Activated CD8-positive, alpha-beta memory T cell treated with anti-CD3 and anti-CD28 coated beads, Interleukin-2, amount 50 U/mL, for 48 hours (primary cell): ENCODE measurements at regions not wholly inside any gene's neighbourhood (a gene's known extent, or its start where the extent isn't known, plus 50 kb on each side); places are given as distances from the start of the nearest gene placed in this dataset.
"Not testable (repeated sequence)": the region's sequence is repeated elsewhere in the genome, so short reads cannot be mapped to it uniquely, and the experiment has no call there.

Experiments
- DNase-seq: peaks from one replicate; pipeline ENCODE4 v3.0.0-alpha.2; 2020

DNA sequence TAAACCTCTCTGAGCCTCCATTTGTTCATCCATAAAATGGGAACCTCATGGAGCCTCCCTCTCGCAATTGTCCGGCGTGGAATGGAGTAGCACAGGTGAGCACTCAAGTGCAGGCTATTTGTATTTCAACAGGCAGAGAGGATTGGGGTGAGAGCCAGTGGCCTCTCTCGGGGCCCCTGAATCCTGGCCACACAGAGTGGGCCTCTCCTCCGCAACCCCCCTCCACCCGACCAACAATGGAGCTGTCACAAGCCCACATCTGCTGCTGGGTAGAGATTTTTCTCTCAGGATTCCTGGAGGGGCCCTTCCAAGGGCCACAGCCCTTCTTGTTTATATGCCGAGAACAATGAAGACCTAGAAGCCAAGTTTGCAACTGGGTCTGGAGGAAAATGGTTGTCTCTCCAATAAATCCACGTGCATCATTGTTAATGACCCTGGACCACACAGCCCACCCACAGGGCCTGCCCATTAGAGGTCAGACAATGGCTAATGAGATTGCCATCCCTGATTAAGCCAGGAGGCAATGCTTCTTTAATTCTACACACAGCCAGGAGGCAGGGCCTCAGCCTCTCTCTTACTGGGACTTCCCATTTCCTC, 233.0 kb downstream of the ANKRD60 start:
- no peak for DNase-seq

GRCh38 chr20:57993716-57994431, 234.6 kb downstream of the ANKRD60 start:
- no peak for DNase-seq

GRCh38 chr20:57991211-57991881, 237.1 kb downstream of the ANKRD60 start:
- DNase-seq, result no peak

DNA sequence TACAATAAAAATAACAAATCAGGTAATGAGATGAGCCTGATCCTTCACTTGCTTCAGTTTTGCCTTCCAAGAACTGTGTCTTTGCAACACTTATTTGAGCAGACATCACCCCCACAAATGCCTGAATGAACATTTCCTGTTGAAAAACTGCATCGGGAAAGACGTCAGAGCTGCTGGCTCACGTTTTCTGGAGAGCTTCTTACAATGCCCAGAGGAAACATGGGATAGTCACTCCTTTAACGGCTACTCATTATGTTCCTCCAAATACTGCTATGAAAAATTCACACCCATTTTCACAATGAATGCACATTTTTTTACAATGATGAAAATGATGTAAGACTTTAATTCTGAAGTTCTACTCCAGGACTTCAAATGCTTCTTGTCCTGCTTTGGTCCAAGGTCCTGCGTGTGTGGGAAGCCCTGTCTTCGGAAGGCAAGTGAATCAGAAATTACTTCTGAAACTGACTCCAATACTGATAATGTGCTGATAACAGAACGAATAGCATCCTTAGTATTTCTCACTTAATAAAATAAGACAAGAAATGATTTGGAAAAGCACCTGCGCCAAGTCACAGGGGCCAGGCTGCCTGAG, 238.0 kb downstream of the ANKRD60 start:
- no peak for DNase-seq

DNA sequence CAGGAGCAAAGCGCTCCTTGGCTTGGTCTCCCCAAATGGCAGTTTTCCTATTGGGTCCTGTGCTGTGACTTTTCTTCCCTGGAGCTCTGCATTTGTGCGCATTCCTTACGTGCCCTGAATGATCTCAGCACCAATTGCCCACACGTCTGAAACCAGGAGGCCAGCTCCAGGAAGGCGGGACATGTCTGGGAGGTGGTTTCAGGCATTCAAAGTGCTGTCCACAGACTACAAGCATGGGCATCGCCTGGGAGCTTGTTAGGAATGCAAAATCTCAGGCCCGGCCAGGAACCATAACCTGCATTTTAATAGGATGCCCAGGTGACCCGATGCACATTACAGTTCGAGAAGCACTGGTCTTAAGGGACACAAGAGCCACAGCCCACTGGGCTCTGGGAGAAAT, 239.6 kb downstream of the ANKRD60 start:
- no peak for DNase-seq

- DNase-seq, result no peak
Observed at GRCh38 chr20:57988422-57988821, 240.0 kb downstream of the ANKRD60 start.

DNA sequence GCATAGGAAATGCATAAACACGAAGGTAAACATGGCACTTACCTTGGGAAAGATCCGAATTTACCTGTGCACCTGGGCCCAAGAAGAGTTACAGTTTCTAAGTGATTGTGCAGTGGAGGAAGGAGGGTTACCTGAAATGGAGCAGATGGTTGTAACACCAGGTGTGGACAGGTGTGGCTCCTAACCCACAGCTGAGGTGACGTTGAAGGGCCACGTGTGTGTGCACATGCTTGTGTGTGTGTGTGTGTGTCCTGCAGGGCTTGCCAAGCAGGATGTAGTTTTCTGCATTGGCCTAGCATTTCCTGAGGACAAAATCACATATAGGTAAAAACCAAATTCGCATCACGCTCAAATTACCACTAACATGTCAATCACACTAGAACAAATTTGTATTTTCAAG, 240.8 kb downstream of the ANKRD60 start:
- no peak for DNase-seq

DNA sequence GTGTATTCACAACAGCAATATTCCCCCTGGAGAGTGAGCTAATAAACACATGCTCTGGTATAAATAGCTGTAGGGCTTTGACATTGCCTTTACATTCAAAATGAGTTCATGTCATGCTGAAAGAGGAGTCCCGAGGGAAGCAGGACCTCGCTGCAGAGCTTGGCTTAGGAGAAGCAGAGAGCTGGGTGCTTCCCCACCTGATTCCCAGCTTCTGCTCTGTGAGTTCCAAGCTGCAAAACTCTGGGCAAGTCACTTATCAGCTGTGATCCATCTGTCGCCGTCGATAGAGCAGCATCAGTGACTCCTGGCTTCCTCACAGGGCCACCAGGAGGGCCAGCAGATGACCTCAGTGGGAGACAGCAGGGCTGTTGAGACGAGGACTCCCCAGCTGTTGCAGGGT, 241.8 kb downstream of the ANKRD60 start:
- DNase-seq, result no peak

- DNase-seq, result no peak
Observed at GRCh38 chr20:57985278-57985677, 243.2 kb downstream of the ANKRD60 start.

- DNase-seq, result no peak
Observed at GRCh38 chr20:57983082-57983481, 245.4 kb downstream of the ANKRD60 start.

DNA sequence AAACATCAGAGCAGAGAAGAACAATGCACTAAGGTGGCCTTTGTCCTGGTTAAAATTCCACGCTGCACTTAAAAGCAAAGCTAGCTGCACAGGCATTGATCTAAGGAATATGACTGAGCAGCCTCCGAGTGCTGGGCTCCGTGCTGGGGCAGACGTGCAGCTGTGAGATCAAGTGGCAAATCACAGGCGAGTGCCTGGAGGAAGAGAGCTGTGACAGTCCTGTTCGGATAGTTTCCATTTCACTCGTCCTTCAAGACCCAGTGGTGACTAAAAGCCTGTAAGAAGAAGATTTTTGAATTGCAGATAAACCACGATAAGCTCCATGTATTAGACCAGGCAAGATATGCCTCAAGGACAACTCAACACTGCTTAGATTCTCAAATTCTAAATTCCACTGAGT, 247.9 kb downstream of the ANKRD60 start:
- DNase-seq, result no peak

DNA sequence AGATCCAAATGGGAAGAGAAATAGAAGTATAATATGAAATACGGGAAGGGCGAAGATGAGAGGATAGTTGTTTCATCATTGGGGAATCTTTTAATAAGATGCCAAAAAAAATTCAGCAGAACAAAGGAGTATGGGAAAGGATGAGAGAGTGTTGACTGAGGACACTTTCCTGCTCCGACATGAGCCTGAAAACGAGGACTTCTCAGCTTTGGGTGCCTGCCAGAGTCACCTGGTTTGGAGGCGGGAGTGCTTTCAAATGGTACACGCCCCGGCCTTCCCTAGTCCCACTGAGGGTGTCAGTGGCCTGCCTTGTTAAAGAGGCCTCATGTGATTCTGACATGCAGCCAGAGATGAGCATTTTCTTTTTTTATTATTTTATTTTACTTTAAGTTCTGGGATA, 250.9 kb downstream of the ANKRD60 start:
- no peak for DNase-seq

DNA sequence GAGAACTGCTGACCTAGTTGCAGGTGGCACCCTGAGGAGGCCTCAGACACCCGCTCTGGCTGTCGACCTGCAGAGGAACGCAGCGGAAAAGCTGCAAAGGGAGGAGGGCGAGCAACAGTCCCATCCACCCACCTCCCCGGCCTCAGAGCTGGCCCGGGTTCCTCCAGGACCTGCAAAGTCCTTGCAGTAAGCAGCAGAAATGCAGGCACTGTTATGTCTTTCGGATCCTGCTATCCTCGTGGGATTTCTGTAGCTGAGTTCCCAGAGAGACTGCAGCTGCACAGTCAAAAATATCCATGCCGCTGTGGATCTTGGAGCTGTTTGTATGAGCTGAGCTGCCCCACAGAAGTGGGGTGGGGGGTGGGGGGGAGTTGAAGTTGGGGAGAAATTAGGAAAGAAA, 251.3 kb downstream of the ANKRD60 start:
- DNase-seq, result no peak

DNA sequence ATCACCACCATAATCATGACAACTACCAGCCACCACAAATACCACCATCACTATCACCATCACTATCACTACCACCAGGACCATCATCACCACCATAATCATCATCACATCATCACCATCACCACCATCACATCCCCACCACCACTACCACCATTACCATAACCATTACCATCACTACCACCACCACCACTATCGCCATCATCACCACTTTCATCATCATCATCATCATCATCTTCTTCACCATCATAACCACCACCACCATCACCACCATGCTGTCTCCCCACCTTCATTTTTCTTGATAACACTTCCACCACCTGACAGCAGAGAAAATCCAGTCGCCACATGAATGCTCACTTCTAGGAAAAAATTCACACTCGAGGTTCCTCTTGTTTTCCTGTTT, 253.6 kb downstream of the ANKRD60 start:
- no peak for DNase-seq

- DNase-seq, result no peak
Observed at GRCh38 chr20:57973886-57974285, 254.6 kb downstream of the ANKRD60 start.

DNA sequence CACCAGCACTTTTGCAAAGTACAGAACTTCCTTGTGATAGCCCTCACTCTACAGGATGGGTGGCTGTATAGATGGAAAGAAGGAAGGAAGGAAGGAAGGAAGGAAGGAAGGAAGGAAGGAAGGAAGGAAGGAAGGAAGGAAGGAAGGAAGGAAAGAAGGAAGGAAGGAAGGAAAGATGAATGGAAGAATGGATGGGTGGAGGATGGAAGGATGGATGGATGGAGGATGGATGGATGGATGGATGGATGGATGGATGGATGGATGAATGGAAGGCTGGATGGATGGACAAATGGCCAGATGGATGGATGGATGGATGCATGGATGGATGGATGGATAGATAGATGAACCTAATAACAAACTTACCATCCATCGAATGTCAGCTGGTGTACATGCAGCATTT, 256.9 kb downstream of the ANKRD60 start:
- not testable (repeated sequence) for DNase-seq

GRCh38 chr20:57970856-57971255, 257.6 kb downstream of the ANKRD60 start:
- DNase-seq, result no peak

DNA sequence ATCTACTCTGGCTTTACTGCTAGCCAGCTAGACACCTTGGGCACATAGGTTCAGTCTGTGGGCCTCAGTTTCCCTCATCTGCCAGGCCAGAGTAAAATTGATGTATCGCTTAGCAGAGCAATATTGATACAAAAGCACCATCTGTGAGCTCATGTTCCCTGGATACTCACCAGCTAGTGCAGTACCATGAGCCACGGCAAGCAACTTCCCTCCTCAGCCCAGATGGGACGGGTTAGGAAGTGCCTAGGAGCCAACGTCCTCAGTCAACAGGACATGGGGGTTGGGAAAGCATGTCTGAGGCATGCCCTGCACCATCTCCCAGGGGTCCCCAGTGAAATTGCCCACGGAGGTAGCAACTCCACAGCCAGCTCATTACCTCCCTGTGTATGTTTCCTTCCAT, 258.3 kb downstream of the ANKRD60 start:
- no peak for DNase-seq

GRCh38 chr20:57968120-57968519, 258.3 kb upstream of the PMEPA1 start:
- no peak for DNase-seq

DNA sequence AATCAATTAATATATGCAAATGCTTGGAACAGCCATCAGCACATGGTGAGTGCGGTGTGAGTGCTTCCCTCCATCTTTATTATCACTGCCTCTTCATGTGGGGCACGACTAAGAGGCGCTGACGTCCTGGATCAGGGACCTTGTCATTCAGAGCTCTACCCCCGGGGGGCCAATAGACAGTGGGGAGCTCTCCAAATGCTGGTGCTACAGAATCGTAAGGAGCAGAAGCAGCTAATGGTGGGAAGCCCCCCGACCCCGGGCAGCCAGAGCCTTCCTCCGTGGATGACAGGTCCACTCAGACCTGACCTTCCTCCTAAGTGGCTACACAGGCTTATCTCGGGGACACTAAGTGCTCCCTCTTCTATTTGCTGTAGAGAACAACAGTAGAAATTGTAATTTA, 257.5 kb upstream of the PMEPA1 start:
- DNase-seq, result no peak

- no peak for DNase-seq
Observed at GRCh38 chr20:57966620-57967019, 256.8 kb upstream of the PMEPA1 start.

GRCh38 chr20:57965441-57965840, 255.6 kb upstream of the PMEPA1 start:
- DNase-seq, result no peak

- no peak for DNase-seq
Observed at GRCh38 chr20:57964011-57964862, 254.4 kb upstream of the PMEPA1 start.
